ENCODE measurements at regions not wholly inside any gene's neighbourhood (a gene's known extent, or its start where the extent isn't known, plus 50 kb on each side); places are given as distances from the start of the nearest gene placed in this dataset.

DNA sequence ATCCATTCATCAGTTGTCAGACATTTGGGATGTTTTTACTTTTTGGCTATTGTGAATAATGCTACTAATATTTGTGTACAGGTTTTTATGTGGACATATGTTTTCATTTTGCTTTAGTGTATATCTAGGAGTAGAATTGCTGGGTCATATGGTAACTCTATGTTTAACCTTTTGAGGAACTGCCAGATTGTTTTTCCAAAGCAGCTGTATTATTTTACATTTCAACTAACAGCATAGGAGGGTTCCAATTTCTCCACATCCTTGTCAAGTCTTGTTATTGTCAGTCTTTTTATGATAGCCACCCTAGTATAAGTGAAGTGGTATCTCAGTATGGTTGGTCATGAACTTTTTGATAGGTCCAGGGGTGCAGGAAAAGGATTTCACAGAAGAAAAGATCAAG is 114.5 kb upstream of the FAM9C start:
- TF ChIP-seq POLR2A (IDR thresholded peaks at IDR 0.05; ENCODE audit: low read depth, low read length), result no peak
- no peak for TF ChIP-seq POLR2AphosphoS5 (IDR thresholded peaks at IDR 0.05; ENCODE audit: low read depth, low read length)
- no peak for TF ChIP-seq TAF1 (IDR thresholded peaks at IDR 0.05; ENCODE audit: borderline replicate concordance, low read depth, low read length)

All from GM12892 (cell line).